IMR-90 (cell line): ENCODE measurements at regions not wholly inside any gene's neighbourhood (a gene's known extent, or its start where the extent isn't known, plus 50 kb on each side); places are given as distances from the start of the nearest gene placed in this dataset.

Source experiments
- ATAC-seq: fragments of 200-7000 bp; cut with Tn5 transposase; 2 replicates; pipeline ENCODE4 v1.9.1; 2020; ENCODE audit warnings: low read depth, mild to moderate bottlenecking, moderate library complexity
- BruUV-seq: library from RNA; stranded (reverse); fragments of 400-500 nt; replicated peaks from 2 replicates; lab custom pipeline; 2021; lab: Mats Ljungman, UMichigan
- CTCF ChIA-PET: fragments of 300-600 bp; formaldehyde crosslinking; extraction: SDS; loops from one replicate; lab custom pipeline; 2021; ENCODE audit warnings: antibody characterized with exemption; lab: Yijun Ruan, JAX
- POLR2A ChIA-PET: fragments of 300-600 bp; sonication (Branson Sonifier 250); formaldehyde crosslinking; loops from one replicate; lab custom pipeline; 2022; ENCODE audit warnings: antibody characterized with exemption; ENCODE audit not compliant: unreplicated experiment; lab: Charles Lee
- DNase-seq: peaks from one replicate; pipeline ENCODE4 v3.0.0; 2013
- H2AFZ ChIP-seq: replicated peaks from 2 replicates; pipeline ENCODE3; 2013; ENCODE audit warnings: low read length, mild to moderate bottlenecking; ENCODE audit not compliant: poor library complexity
- H2AK5ac ChIP-seq: 2 replicates; pipeline ENCODE4 v1.6.1; 2013; ENCODE audit warnings: low read depth, low read length, inconsistent platforms
- H2AK9ac ChIP-seq: replicated peaks from 2 replicates; pipeline ENCODE3; 2013; ENCODE audit warnings: mild to moderate bottlenecking, low read depth, low read length, moderate library complexity; ENCODE audit not compliant: poor library complexity
- H2BK120ac ChIP-seq: 2 replicates; pipeline ENCODE4 v1.6.1; 2013; ENCODE audit warnings: low read depth, low read length, inconsistent platforms
- H2BK15ac ChIP-seq: 3 replicates; pipeline ENCODE4 v1.6.1; 2013; ENCODE audit warnings: low read depth, low read length, inconsistent platforms
- H2BK20ac ChIP-seq: 2 replicates; pipeline ENCODE4 v1.6.1; 2013; ENCODE audit warnings: low read depth, mild to moderate bottlenecking, inconsistent platforms, low read length, moderate library complexity
- H2BK5ac ChIP-seq: 2 replicates; pipeline ENCODE4 v1.6.1; 2013; ENCODE audit warnings: mild to moderate bottlenecking, low read depth, low read length, inconsistent platforms; ENCODE audit not compliant: poor library complexity, severe bottlenecking
- H3K14ac ChIP-seq: replicated peaks from 2 replicates; pipeline ENCODE4 v1.6.1; 2013; ENCODE audit warnings: low read depth, low read length, inconsistent platforms
- H3K18ac ChIP-seq: 2 replicates; pipeline ENCODE4 v1.6.1; 2013; ENCODE audit warnings: low read depth, low read length, control low read depth
- H3K23ac ChIP-seq: 2 replicates; pipeline ENCODE4 v1.6.1; 2013; ENCODE audit warnings: low read depth, low read length, inconsistent platforms
- H3K27ac ChIP-seq: 2 replicates; pipeline ENCODE4 v1.5.1; 2013; ENCODE audit warnings: mild to moderate bottlenecking, control low read depth, low read length; ENCODE audit not compliant: insufficient read depth
- H3K27me3 ChIP-seq: 2 replicates; pipeline ENCODE4 v1.6.1; 2013; ENCODE audit warnings: low read length; ENCODE audit not compliant: control insufficient read depth, insufficient read depth
- H3K36me3 ChIP-seq: 2 replicates; pipeline ENCODE4 v1.6.1; 2013; ENCODE audit warnings: low read length, mixed read lengths; ENCODE audit not compliant: control insufficient read depth, insufficient read depth
- H3K4ac ChIP-seq: 2 replicates; pipeline ENCODE4 v1.6.1; 2013; ENCODE audit warnings: low read depth, low read length, inconsistent platforms
- H3K4me1 ChIP-seq: 2 replicates; pipeline ENCODE4 v1.6.1; 2013; ENCODE audit warnings: low read length, mixed read lengths; ENCODE audit not compliant: control insufficient read depth, insufficient read depth
- H3K4me2 ChIP-seq: 2 replicates; pipeline ENCODE4 v1.6.1; 2013; ENCODE audit warnings: low read depth, mild to moderate bottlenecking, control low read depth, low read length, moderate library complexity
- H3K4me3 ChIP-seq: 2 replicates; pipeline ENCODE4 v1.5.1; 2013; ENCODE audit warnings: low read depth, mild to moderate bottlenecking, control low read depth, low read length, moderate library complexity; ENCODE audit not compliant: insufficient read depth
- H3K56ac ChIP-seq: 2 replicates; pipeline ENCODE4 v1.6.1; 2013; ENCODE audit warnings: low read length, inconsistent platforms; ENCODE audit not compliant: insufficient read depth; ENCODE audit errors: extremely low read depth
- H3K79me1 ChIP-seq, 2 experiments: 2 replicates each; pipeline ENCODE4 v1.6.1; 2013; ENCODE audit warnings: low read length in 2 of 2, inconsistent platforms in 1 of 2, low read depth in 1 of 2
- H3K9ac ChIP-seq: 2 replicates; pipeline ENCODE4 v1.6.1; 2013; ENCODE audit warnings: low read depth, low read length, control low read depth
- H3K9me1 ChIP-seq: 2 replicates; pipeline ENCODE4 v1.6.1; 2013; ENCODE audit warnings: low read length, inconsistent platforms; ENCODE audit not compliant: insufficient read depth
- H3K9me3 ChIP-seq: 2 replicates; pipeline ENCODE4 v1.6.1; 2013; ENCODE audit warnings: low read length; ENCODE audit not compliant: control insufficient read depth, insufficient read depth
- H4K20me1 ChIP-seq: 2 replicates; pipeline ENCODE4 v1.6.1; 2013; ENCODE audit warnings: low read length, inconsistent platforms; ENCODE audit not compliant: insufficient read depth
- H4K5ac ChIP-seq: 2 replicates; pipeline ENCODE4 v1.6.1; 2013; ENCODE audit warnings: mild to moderate bottlenecking, low read depth, low read length, control low read depth
- H4K8ac ChIP-seq, 2 experiments: 2 replicates each; pipeline ENCODE4 v1.6.1; 2013; ENCODE audit warnings: low read depth in 2 of 2, low read length in 2 of 2, control low read depth in 1 of 2, inconsistent platforms in 1 of 2
- H4K91ac ChIP-seq: 2 replicates; pipeline ENCODE4 v1.6.1; 2013; ENCODE audit warnings: low read depth, low read length, inconsistent platforms; ENCODE audit not compliant: insufficient read depth
- BHLHE40 ChIP-seq: fragments of 150-350 bp; IDR thresholded peaks from 2 replicates; pipeline ENCODE4 v1.6.1; 2016; ENCODE audit warnings: mild to moderate bottlenecking, low read depth, low read length
- CHD1 ChIP-seq: IDR thresholded peaks from 2 replicates; pipeline ENCODE4 v1.6.1; 2012; ENCODE audit warnings: low read depth, low read length, improper control_type of control experiment
- FOS ChIP-seq: fragments of 150-350 bp; IDR thresholded peaks from 2 replicates; pipeline ENCODE4 v1.6.1; 2016; ENCODE audit warnings: low read depth, low read length
- MAFK ChIP-seq: IDR thresholded peaks from 2 replicates; pipeline ENCODE4 v1.6.1; 2012; ENCODE audit warnings: low read depth, low read length, improper control_type of control experiment
- MAZ ChIP-seq: IDR thresholded peaks from 2 replicates; pipeline ENCODE4 v1.6.1; 2012; ENCODE audit warnings: low read depth, mild to moderate bottlenecking, low read length, improper control_type of control experiment, moderate library complexity, borderline replicate concordance
- NFE2L2 ChIP-seq: fragments of 150-350 bp; IDR thresholded peaks from 2 replicates; pipeline ENCODE4 v1.6.1; 2016; ENCODE audit warnings: low read depth, mild to moderate bottlenecking, low read length
- RAD21 ChIP-seq: IDR thresholded peaks from 2 replicates; pipeline ENCODE4 v1.6.1; 2012; ENCODE audit warnings: low read length, improper control_type of control experiment
- SMC3 ChIP-seq: fragments of 150-350 bp; IDR thresholded peaks from 2 replicates; pipeline ENCODE4 v1.6.1; 2016; ENCODE audit warnings: low read depth, mild to moderate bottlenecking, antibody characterized with exemption, low read length, moderate library complexity
- WGBS, 2 experiments: methylation state at CpG; one replicate each; pipeline versions ENCODE4 v1.1.5 to v1.1.7; 2013; ENCODE audit warnings: missing lambda C conversion rate in 2 of 2; ENCODE audit not compliant: insufficient read length in 1 of 2; ENCODE audit errors: extremely low coverage in 2 of 2; 5-methylcytosine and 5-hydroxymethylcytosine counted together
- dilution Hi-C: fragments of 300-500 bp; cut with HindIII; formaldehyde crosslinking; loops from one replicate; pipeline ENCODE4 v1.14.3; 2018; ENCODE audit warnings: low sequenced_read_pairs; ENCODE audit not compliant: unreplicated experiment
- in situ Hi-C: fragments of 300-500 bp; cut with MboI; formaldehyde crosslinking; loops from 3 replicates; pipeline ENCODE4 v1.14.3; 2019; ENCODE audit warnings: low sequenced_read_pairs, inconsistent platforms, mixed read lengths
- intact Hi-C: fragments of 100-400 bp; cut with micrococcal nuclease; formaldehyde crosslinking; loops from 2 replicates; pipeline ENCODE4 v1.10.0; 2022
- TF ChIP-seq, protein P1 (sequence below): fragments of 150-350 bp; IDR thresholded peaks from 2 replicates; pipeline ENCODE4 v1.6.1; 2017; ENCODE audit warnings: mild to moderate bottlenecking, antibody characterized with exemption, low read length, low read depth

DNA sequence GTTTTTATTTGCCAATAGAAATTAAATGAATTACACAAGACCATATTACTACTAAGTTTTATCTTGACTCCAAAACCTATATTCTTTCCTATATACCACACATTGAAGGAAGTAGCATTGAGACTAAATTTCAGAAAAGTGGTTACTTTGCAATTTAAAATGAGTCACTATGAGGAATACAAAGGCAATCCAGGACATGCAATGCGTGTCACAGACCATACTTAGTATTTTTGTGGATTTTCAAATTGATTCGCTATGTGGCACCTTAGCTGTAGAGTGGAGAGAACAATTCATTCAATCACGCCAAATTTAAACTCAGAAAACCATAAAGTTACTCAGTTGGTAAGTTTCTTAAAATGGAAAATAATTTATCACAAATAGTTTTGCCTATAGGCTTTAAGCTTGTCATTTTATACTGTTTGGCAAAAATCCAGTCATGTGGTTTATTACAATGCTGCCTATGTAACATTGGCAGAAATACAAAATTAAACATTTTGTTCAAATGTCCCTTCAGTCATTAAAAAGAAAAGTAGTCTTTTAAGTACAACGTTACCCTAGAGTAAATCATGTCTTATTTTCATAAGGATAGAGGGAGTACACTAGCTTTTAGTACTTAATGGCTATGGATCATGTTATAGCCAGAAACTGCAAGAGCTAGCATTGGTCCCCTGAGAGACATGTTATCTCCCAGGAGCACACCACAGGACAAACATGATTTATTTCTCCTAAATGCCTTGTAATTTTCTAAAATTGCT is 222.8 kb upstream of the CDH7 start:
- Histone ChIP-seq H3K36me3 (no peaks in the 10 kb centered on the region), H3K18ac (no peak overlapping the region), H2AK5ac (no peak overlapping the region), H2AK9ac (no peak overlapping the region), H3K27ac (no peak overlapping the region), H4K91ac (no peak overlapping the region), H3K14ac (no peak overlapping the region), H3K9ac (no peak overlapping the region), H2BK120ac (no peak overlapping the region), H3K9me3 (peaks cover 6% of the 10 kb centered on the region), H3K9me1 (no peaks in the 10 kb centered on the region), H2BK5ac (no peak overlapping the region), H4K20me1 (no peaks in the 10 kb centered on the region), H2BK15ac (no peak overlapping the region), H3K23ac (no peak overlapping the region), H3K27me3 (no peaks in the 10 kb centered on the region), H3K56ac (no peak overlapping the region), H3K4me1 (no peaks in the 10 kb centered on the region), H2BK20ac (no peak overlapping the region), H3K79me1 (no peaks in the 10 kb centered on the region), H2AFZ (no peak overlapping the region), H3K4me2 (no peak overlapping the region), H4K8ac (no peak overlapping the region), H3K4me3 (no peak overlapping the region), H3K4ac (no peak overlapping the region), H4K5ac (no peak overlapping the region)
- WGBS, 2 experiments, result no CpG with 5 or more reads among the region's 4 CpGs
- in situ Hi-C loops (no loop called here), dilution Hi-C loops (no loop called here), intact Hi-C loops (no loop called here)
- ChIA-PET CTCF (no interaction called here), POLR2A (no interaction called here)
- ATAC-seq (no peak), DNase-seq (no peak)
- BruUV-seq, result no TSS peak
- TF ChIP-seq, protein P1, sequence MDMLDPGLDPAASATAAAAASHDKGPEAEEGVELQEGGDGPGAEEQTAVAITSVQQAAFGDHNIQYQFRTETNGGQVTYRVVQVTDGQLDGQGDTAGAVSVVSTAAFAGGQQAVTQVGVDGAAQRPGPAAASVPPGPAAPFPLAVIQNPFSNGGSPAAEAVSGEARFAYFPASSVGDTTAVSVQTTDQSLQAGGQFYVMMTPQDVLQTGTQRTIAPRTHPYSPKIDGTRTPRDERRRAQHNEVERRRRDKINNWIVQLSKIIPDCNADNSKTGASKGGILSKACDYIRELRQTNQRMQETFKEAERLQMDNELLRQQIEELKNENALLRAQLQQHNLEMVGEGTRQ, result no peak
- TF ChIP-seq SMC3 (no peak), FOS (no peak), MAFK (no peak), MAZ (no peak), BHLHE40 (no peak), NFE2L2 (no peak), RAD21 (no peak), CHD1 (no peak)
